Ureter (tissue), 1 donor: ENCODE measurements at regions not wholly inside any gene's neighbourhood (a gene's known extent, or its start where the extent isn't known, plus 50 kb on each side); places are given as distances from the start of the nearest gene placed in this dataset.
"Not testable (repeated sequence)": the region's sequence is repeated elsewhere in the genome, so short reads cannot be mapped to it uniquely, and the experiment has no call there.

Experiments
- DNase-seq: peaks from one replicate; pipeline ENCODE4 v3.0.0-alpha.2; 2020; ENCODE audit warnings: low spot score
- donor health status: DM: yes; HTN: yes; CAD: no.

- not testable (repeated sequence) for DNase-seq
Observed at GRCh38 chr17:26881195-26881594, 412.7 kb upstream of the WSB1 start.

- not testable (repeated sequence) for DNase-seq
Observed at GRCh38 chr17:26882097-26882761, 411.7 kb upstream of the WSB1 start.

GRCh38 chr17:26883878-26884740, 409.8 kb upstream of the WSB1 start:
- DNase-seq = not testable (repeated sequence)

GRCh38 chr17:26884741-26885059, 409.2 kb upstream of the WSB1 start:
- DNase-seq = not testable (repeated sequence)

- DNase-seq = peak; percentile 47
Observed at GRCh38 chr17:26885244-26885970, 408.5 kb upstream of the WSB1 start.
